Ovary (tissue), 7 donors: ENCODE measurements at regions not wholly inside any gene's neighbourhood (a gene's known extent, or its start where the extent isn't known, plus 50 kb on each side); places are given as distances from the start of the nearest gene placed in this dataset.

Source experiments
- DNase-seq, 5 donors: peaks; one replicate each; pipeline ENCODE4 v3.0.0-alpha.2; 2019 to 2020
- H3K27ac ChIP-seq, 2 donors: fragments of 200-600 bp; one replicate each; pipeline versions ENCODE4 v1.5.1 to v1.8.0; 2019 to 2022
- H3K27me3 ChIP-seq: fragments of 200-600 bp; one replicate; pipeline ENCODE4 v1.8.0; 2022
- H3K36me3 ChIP-seq: fragments of 200-600 bp; sonication (generic); one replicate; pipeline ENCODE4 v1.5.1; 2019
- H3K4me1 ChIP-seq: one replicate; pipeline ENCODE4 v1.8.1; 2013; ENCODE audit warnings: mild to moderate bottlenecking, moderate library complexity; ENCODE audit not compliant: insufficient read depth
- H3K4me3 ChIP-seq: fragments of 200-600 bp; sonication (generic); one replicate; pipeline ENCODE4 v1.5.1; 2017
- H3K9me3 ChIP-seq, 2 donors: fragments of 200-600 bp in 1 of 2; sonication (generic) in 1 of 2; one replicate each; pipeline versions ENCODE4 v1.5.1 to v1.8.1; 2013 to 2019; ENCODE audit warnings: mild to moderate bottlenecking in 1 of 2, moderate library complexity in 1 of 2
- CTCF ChIP-seq, 3 donors: fragments of 450-650 bp in 2 of 3; fragments of 200-600 bp in 1 of 3; IDR thresholded peaks; one replicate each; pipeline versions ENCODE4 v1.5.1 to v1.8.0; 2016 to 2022; ENCODE audit warnings: antibody characterized with exemption in 3 of 3, mild to moderate bottlenecking in 1 of 3
- EP300 ChIP-seq: sonication (generic); formaldehyde crosslinking; IDR thresholded peaks from one replicate; pipeline ENCODE4 v1.6.1; 2017; ENCODE audit warnings: antibody characterized with exemption
- POLR2A ChIP-seq: fragments of 450-650 bp; IDR thresholded peaks from one replicate; pipeline ENCODE4 v1.6.1; 2017; ENCODE audit warnings: antibody characterized with exemption, mild to moderate bottlenecking, moderate library complexity
- WGBS, 3 donors: extraction: QIAGEN DNeasy Blood & Tissue Kit in 1 of 3; methylation state at CpG; one replicate each; pipeline versions ENCODE4 v1.1.5 to v1.1.7; 2013 to 2017; 5-methylcytosine and 5-hydroxymethylcytosine counted together
- intact Hi-C, 4 donors: fragments of 100-400 bp; cut with DNase I; formaldehyde crosslinking; loops; one replicate each; pipeline versions ENCODE4 v1.11.0 to v1.15.1; 2022 to 2023
- donor health status: DM: no; HTN: no; CAD: no; lungs with moderate emphysema.
- donor health status: DM: no; HTN: no; CAD: no.
- donor health status: Bipolar disorder and iron deficiency.
- donor health status: DM: no; HTN: no; CAD: no.
- donor health status: DM: yes; HTN: yes; CAD: no.

- no peak for TF ChIP-seq CTCF (IDR thresholded peaks at IDR 0.05)
- TF ChIP-seq EP300: no peak
- TF ChIP-seq POLR2A: no peak
Measured at GRCh38 chr4:176499518-176499917, 179.8 kb downstream of the SPCS3 start.

GRCh38 chr4:176500894-176501293, 181.1 kb downstream of the SPCS3 start:
- Histone ChIP-seq H3K27ac (no peak overlapping the region), H3K9me3 (no peaks in the 10 kb centered on the region), H3K27me3 (no peaks in the 10 kb centered on the region), H3K36me3 (no peaks in the 10 kb centered on the region), H3K4me3 (no peak overlapping the region), H3K4me1 (no peaks in the 10 kb centered on the region)
- 79 to 91% (median 86%) methylated on average over 1 of the region's 1 CpG for WGBS, 3 donors
- no peak for DNase-seq
- intact Hi-C loops: no loop called here
- TF ChIP-seq EP300 (no peak), CTCF (IDR thresholded peaks at IDR 0.05) (no peak), POLR2A (no peak)

More at GRCh38 chr4:176499518-176499917, 179.8 kb downstream of the SPCS3 start:
- no peak overlapping the region for H3K27ac ChIP-seq
- H3K4me1 ChIP-seq: no peaks in the 10 kb centered on the region
- DNase-seq: no peak
- 26 to 43% (median 43%) methylated on average over 2 of the region's 2 CpGs for WGBS, 3 donors
- no peak overlapping the region for H3K4me3 ChIP-seq
- no peaks in the 10 kb centered on the region for H3K36me3 ChIP-seq
- H3K27me3 ChIP-seq: no peaks in the 10 kb centered on the region
- no peaks in the 10 kb centered on the region for H3K9me3 ChIP-seq
- intact Hi-C loops: no loop called here

GRCh38 chr4:176504118-176504517, 184.4 kb downstream of the SPCS3 start:
- no peaks in the 10 kb centered on the region for H3K27me3 ChIP-seq
- 69 to 71% (median 70%) methylated on average over 2 of the region's 2 CpGs for WGBS, 3 donors
- H3K4me1 ChIP-seq: no peaks in the 10 kb centered on the region
- intact Hi-C loops: no loop called here
- H3K4me3 ChIP-seq: no peak overlapping the region
- no peaks in the 10 kb centered on the region for H3K9me3 ChIP-seq
- H3K27ac ChIP-seq: no peak overlapping the region
- H3K36me3 ChIP-seq: no peaks in the 10 kb centered on the region
- DNase-seq: no peak
- TF ChIP-seq POLR2A (no peak), EP300 (no peak), CTCF (IDR thresholded peaks at IDR 0.05) (no peak)

GRCh38 chr4:176507845-176508533, 188.2 kb downstream of the SPCS3 start:
- no peak for DNase-seq
- Histone ChIP-seq H3K27ac (no peak overlapping the region), H3K9me3 (no peaks in the 10 kb centered on the region), H3K4me3 (no peak overlapping the region), H3K4me1 (no peaks in the 10 kb centered on the region), H3K27me3 (no peaks in the 10 kb centered on the region), H3K36me3 (no peaks in the 10 kb centered on the region)
- TF ChIP-seq EP300: no peak
- TF ChIP-seq CTCF (IDR thresholded peaks at IDR 0.05): no peak
- no peak for TF ChIP-seq POLR2A
- intact Hi-C loops: no loop called here
- WGBS, 3 donors: 94% methylated on average over 8 of the region's 8 CpGs
